GM23338 (cell line): ENCODE measurements at regions not wholly inside any gene's neighbourhood (a gene's known extent, or its start where the extent isn't known, plus 50 kb on each side); places are given as distances from the start of the nearest gene placed in this dataset.
A peak's percentile ranks its signal among the peaks of the same experiment; 100 is the strongest.

Experiments
- ATAC-seq: fragments of 200-7000 bp; cut with Tn5 transposase; 3 replicates; pipeline ENCODE4 v1.9.1; 2020
- DNase-seq: peaks from one replicate; pipeline ENCODE4 v3.0.0-alpha.2; 2015; ENCODE audit warnings: low spot score
- H2AFZ ChIP-seq: fragments of 200-600 bp; sonication (generic); 2 replicates; pipeline ENCODE4 v1.8.0; 2016; ENCODE audit warnings: antibody characterized with exemption, mild to moderate bottlenecking, moderate library complexity
- H3F3A ChIP-seq: fragments of 200-600 bp; sonication (generic); replicated peaks from 2 replicates; pipeline ENCODE4 v1.8.0; 2017; ENCODE audit warnings: antibody characterized with exemption, mixed run types, low read depth
- H3K27ac ChIP-seq: fragments of 200-600 bp; sonication (generic); 2 replicates; pipeline ENCODE4 v1.6.1; 2016; ENCODE audit warnings: low read depth
- H3K27me3 ChIP-seq: fragments of 200-600 bp; sonication (generic); 2 replicates; pipeline ENCODE4 v1.8.0; 2016; ENCODE audit warnings: mild to moderate bottlenecking, mixed run types, moderate library complexity; ENCODE audit not compliant: insufficient read depth
- H3K36me3 ChIP-seq: fragments of 200-600 bp; sonication (generic); 2 replicates; pipeline ENCODE4 v1.8.0; 2016; ENCODE audit warnings: mild to moderate bottlenecking; ENCODE audit not compliant: insufficient read depth
- H3K4me1 ChIP-seq: fragments of 200-600 bp; sonication (generic); 2 replicates; pipeline ENCODE4 v1.8.0; 2016; ENCODE audit warnings: mild to moderate bottlenecking, moderate library complexity; ENCODE audit not compliant: insufficient read depth
- H3K4me2 ChIP-seq: fragments of 200-600 bp; sonication (generic); 2 replicates; pipeline ENCODE4 v1.7.1; 2017; ENCODE audit warnings: mixed run types
- H3K4me3 ChIP-seq: fragments of 200-600 bp; sonication (generic); 2 replicates; pipeline ENCODE4 v1.6.1; 2016; ENCODE audit warnings: mixed run types
- H3K79me2 ChIP-seq: fragments of 200-600 bp; sonication (generic); replicated peaks from 2 replicates; pipeline ENCODE4 v1.8.0; 2017; ENCODE audit warnings: mild to moderate bottlenecking; ENCODE audit not compliant: insufficient read depth
- H3K9me2 ChIP-seq: fragments of 200-600 bp; sonication (generic); 2 replicates; pipeline ENCODE4 v1.8.0; 2017; ENCODE audit not compliant: insufficient read depth
- H4K20me1 ChIP-seq: fragments of 200-600 bp; sonication (generic); replicated peaks from 2 replicates; pipeline ENCODE4 v1.8.0; 2017; ENCODE audit warnings: mild to moderate bottlenecking; ENCODE audit not compliant: insufficient read depth
- H3K27ac Mint-ChIP-seq: 2 replicates; pipeline ENCODE4 v1.8.0; 2020; ENCODE audit warnings: inconsistent platforms, mild to moderate bottlenecking, moderate library complexity, mixed read lengths
- H3K27me3 Mint-ChIP-seq: 3 replicates; pipeline ENCODE4 v1.8.0; 2022; ENCODE audit warnings: low read depth, mild to moderate bottlenecking, moderate library complexity, mixed read lengths, inconsistent platforms; ENCODE audit not compliant: insufficient read depth, poor library complexity
- H3K36me3 Mint-ChIP-seq: 3 replicates; pipeline ENCODE4 v1.8.0; 2021; ENCODE audit warnings: low read depth, mild to moderate bottlenecking, inconsistent platforms, moderate library complexity, mixed read lengths
- H3K4me1 Mint-ChIP-seq: 3 replicates; pipeline ENCODE4 v1.8.0; 2020; ENCODE audit warnings: mild to moderate bottlenecking, inconsistent platforms, mixed read lengths
- H3K4me3 Mint-ChIP-seq: 3 replicates; pipeline ENCODE4 v1.8.0; 2021; ENCODE audit warnings: moderate library complexity, mild to moderate bottlenecking, inconsistent platforms, mixed read lengths
- H3K9me3 Mint-ChIP-seq: 3 replicates; pipeline ENCODE4 v1.8.0; 2020; ENCODE audit warnings: moderate library complexity, mild to moderate bottlenecking, inconsistent platforms, mixed read lengths
- CREB1 ChIP-seq: fragments of 250-450 bp; sonication (Bioruptor Pico); IDR thresholded peaks from 2 replicates; pipeline ENCODE4 v1.5.0; 2020; ENCODE audit warnings: low read depth, mild to moderate bottlenecking, moderate library complexity
- EZH2 ChIP-seq: fragments of 200-600 bp; sonication (generic); IDR thresholded peaks from one replicate; pipeline ENCODE4 v1.8.0; 2017; ENCODE audit warnings: antibody characterized with exemption, mild to moderate bottlenecking, low read depth; ENCODE audit not compliant: unreplicated experiment
- EZH2phosphoT487 ChIP-seq: fragments of 200-600 bp; sonication (generic); IDR thresholded peaks from one replicate; pipeline ENCODE4 v1.8.1; 2018; ENCODE audit warnings: antibody characterized with exemption; ENCODE audit not compliant: unreplicated experiment
- NANOG ChIP-seq: IDR thresholded peaks from 2 replicates; pipeline ENCODE4 v1.6.1; 2016; ENCODE audit warnings: antibody characterized with exemption, borderline replicate concordance
- POLR2AphosphoS5 ChIP-seq: IDR thresholded peaks from 2 replicates; pipeline ENCODE4 v1.6.1; 2016; ENCODE audit warnings: antibody characterized with exemption, low read depth
- ZNF114 ChIP-seq: fragments of 250-450 bp; sonication (Bioruptor Pico); IDR thresholded peaks from 2 replicates; pipeline ENCODE4 v1.5.0; 2020; ENCODE audit warnings: mild to moderate bottlenecking, moderate library complexity
- ZNF331 ChIP-seq: fragments of 250-450 bp; sonication (Bioruptor Pico); IDR thresholded peaks from 2 replicates; pipeline ENCODE4 v1.5.0; 2020; ENCODE audit warnings: low read depth, mild to moderate bottlenecking, moderate library complexity
- TF ChIP-seq, protein P1 (sequence below): IDR thresholded peaks from one replicate; pipeline ENCODE4 v1.6.1; 2018; ENCODE audit warnings: antibody characterized with exemption; ENCODE audit not compliant: unreplicated experiment
- TF ChIP-seq, protein P2 (sequence below): IDR thresholded peaks from 2 replicates; pipeline ENCODE4 v1.6.1; 2016; ENCODE audit warnings: antibody characterized with exemption

DNA sequence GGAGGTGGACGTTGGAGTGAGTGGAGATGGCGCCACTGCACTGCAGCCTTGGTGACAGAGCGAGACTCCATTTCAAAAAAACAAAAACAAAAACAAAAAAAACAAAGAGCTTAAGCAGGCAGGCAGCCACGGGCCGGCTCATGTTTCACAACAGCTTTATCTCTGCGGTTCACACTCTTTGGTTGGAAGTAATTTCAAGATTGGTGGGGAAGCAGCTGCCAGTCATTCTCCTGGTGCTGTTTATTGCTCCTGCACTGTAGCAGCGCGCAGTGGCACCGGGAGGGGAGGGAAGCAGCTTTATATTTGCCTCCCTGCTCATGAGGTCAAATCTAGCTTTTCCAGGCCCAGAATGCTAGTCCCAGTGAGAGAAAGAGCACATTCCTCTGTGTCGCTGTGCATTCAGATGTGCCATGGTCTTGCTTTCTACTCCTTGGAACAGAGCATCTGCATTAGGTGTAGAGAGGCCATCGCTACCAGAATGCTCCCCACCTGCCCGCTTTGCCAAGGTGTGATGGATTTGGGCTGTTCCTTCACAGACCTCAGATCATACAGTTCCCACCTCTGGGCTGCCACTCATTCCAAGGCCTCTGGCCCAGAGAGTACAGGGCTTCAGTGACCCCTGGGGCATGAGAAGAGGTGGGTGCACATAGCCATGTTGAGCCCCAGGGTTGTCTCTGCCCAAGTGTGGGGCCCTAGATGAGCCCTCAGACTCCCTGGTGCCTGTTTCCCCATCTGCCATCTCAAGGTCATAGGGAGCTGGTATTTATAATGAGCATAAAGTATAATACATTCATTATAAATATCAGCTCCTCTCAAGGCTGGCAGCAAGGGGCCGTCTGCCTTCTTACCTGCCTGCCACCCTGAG is 270.4 kb downstream of the MED10 start (continued):
- TF ChIP-seq, protein P1, sequence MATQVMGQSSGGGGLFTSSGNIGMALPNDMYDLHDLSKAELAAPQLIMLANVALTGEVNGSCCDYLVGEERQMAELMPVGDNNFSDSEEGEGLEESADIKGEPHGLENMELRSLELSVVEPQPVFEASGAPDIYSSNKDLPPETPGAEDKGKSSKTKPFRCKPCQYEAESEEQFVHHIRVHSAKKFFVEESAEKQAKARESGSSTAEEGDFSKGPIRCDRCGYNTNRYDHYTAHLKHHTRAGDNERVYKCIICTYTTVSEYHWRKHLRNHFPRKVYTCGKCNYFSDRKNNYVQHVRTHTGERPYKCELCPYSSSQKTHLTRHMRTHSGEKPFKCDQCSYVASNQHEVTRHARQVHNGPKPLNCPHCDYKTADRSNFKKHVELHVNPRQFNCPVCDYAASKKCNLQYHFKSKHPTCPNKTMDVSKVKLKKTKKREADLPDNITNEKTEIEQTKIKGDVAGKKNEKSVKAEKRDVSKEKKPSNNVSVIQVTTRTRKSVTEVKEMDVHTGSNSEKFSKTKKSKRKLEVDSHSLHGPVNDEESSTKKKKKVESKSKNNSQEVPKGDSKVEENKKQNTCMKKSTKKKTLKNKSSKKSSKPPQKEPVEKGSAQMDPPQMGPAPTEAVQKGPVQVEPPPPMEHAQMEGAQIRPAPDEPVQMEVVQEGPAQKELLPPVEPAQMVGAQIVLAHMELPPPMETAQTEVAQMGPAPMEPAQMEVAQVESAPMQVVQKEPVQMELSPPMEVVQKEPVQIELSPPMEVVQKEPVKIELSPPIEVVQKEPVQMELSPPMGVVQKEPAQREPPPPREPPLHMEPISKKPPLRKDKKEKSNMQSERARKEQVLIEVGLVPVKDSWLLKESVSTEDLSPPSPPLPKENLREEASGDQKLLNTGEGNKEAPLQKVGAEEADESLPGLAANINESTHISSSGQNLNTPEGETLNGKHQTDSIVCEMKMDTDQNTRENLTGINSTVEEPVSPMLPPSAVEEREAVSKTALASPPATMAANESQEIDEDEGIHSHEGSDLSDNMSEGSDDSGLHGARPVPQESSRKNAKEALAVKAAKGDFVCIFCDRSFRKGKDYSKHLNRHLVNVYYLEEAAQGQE: no peak

DNA sequence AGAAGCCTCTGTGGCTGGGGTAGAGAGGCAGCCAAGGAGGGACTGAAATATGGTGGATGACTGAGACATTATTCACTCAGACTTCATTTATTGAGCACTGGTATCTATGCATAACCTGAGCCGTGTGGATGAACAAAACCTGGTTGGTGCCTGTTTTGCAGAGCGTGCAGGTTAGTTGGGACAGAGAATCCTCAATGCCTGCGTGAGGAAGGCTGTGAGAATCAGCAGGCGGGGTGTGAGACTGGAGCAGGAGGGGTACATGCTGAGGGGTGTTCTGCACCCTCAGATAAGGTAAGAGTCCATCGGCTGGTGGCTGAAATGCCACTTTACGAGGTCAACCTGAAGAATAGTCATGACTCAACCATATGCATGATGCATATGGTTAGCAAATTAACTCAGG is 271.6 kb downstream of the MED10 start:
- DNase-seq: no peak
- no peak for ATAC-seq

DNA sequence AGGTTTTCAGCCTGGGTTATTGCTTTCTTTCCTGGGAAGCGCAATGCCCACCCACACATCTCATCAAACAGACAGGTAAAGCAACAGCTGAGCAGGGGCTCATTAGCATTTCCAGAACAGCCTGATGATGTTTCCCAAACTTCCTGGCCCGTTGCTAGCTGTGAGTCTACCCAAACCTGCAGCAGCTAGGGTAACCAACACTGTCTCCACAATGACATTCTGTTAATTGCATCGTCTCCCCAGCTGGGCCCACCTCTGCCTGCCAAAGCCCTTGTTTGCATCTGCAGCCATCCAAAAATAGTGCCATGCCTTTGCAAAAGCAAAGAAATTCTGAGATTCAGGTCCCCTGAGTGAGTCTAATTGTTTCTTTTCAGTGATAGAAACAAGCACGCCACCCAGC is 273.0 kb downstream of the MED10 start:
- peaks cover 17% of the 10 kb centered on the region for H3K9me3 Mint-ChIP-seq
- H3K27ac ChIP-seq: no peak overlapping the region
- H3K4me1 ChIP-seq: no peaks in the 10 kb centered on the region
- H3K79me2 ChIP-seq: no peaks in the 10 kb centered on the region
- H2AFZ ChIP-seq: peak overlapping the region; percentile 56; the same call in 1 of the 2 replicates
- H3K36me3 ChIP-seq: no peaks in the 10 kb centered on the region
- no peak for TF ChIP-seq ZNF331 (CRISPR knock-in tag)
- H3K4me2 ChIP-seq: no peak overlapping the region
- H3K4me1 Mint-ChIP-seq: peaks cover 8% of the 10 kb centered on the region; the same call in 2 of the 3 replicates
- no peak overlapping the region; the same call in 1 of the 2 replicates for H3K27ac Mint-ChIP-seq
- H3K4me3 Mint-ChIP-seq: no peak overlapping the region
- H3K4me3 ChIP-seq: no peak overlapping the region
- H3K27me3 ChIP-seq: no peaks in the 10 kb centered on the region
- no peaks in the 10 kb centered on the region for H3F3A ChIP-seq
- no peak for ATAC-seq
- H3K9me2 ChIP-seq: no peaks in the 10 kb centered on the region
- no peak for DNase-seq
- H4K20me1 ChIP-seq: no peaks in the 10 kb centered on the region
- H3K27me3 Mint-ChIP-seq: peaks cover 5% of the 10 kb centered on the region
- 0 out of 3 replicates have a peak, but pooled peaks cover 3% of the 10 kb centered on the region for H3K36me3 Mint-ChIP-seq

More for the DNA sequence above, 271.6 kb downstream of the MED10 start:
- Histone ChIP-seq H3K4me3 (no peak overlapping the region), H3F3A (no peaks in the 10 kb centered on the region), H2AFZ (no peak overlapping the region), H3K9me2 (no peaks in the 10 kb centered on the region), H3K36me3 (no peaks in the 10 kb centered on the region), H3K4me2 (no peak overlapping the region), H3K27me3 (no peaks in the 10 kb centered on the region), H3K4me1 (no peaks in the 10 kb centered on the region), H3K27ac (no peak overlapping the region), H3K79me2 (no peaks in the 10 kb centered on the region), H4K20me1 (no peaks in the 10 kb centered on the region)
- peaks cover 6% of the 10 kb centered on the region for H3K27me3 Mint-ChIP-seq
- H3K4me1 Mint-ChIP-seq: peaks cover 8% of the 10 kb centered on the region; the same call in 2 of the 3 replicates
- H3K36me3 Mint-ChIP-seq: no peaks in the 10 kb centered on the region
- TF ChIP-seq ZNF331 (CRISPR knock-in tag) (no peak), EZH2 (no peak), EZH2phosphoT487 (no peak), ZNF114 (CRISPR knock-in tag) (no peak), POLR2AphosphoS5 (no peak), NANOG (no peak), CREB1 (CRISPR knock-in tag) (no peak)
- TF ChIP-seq, protein P2, sequence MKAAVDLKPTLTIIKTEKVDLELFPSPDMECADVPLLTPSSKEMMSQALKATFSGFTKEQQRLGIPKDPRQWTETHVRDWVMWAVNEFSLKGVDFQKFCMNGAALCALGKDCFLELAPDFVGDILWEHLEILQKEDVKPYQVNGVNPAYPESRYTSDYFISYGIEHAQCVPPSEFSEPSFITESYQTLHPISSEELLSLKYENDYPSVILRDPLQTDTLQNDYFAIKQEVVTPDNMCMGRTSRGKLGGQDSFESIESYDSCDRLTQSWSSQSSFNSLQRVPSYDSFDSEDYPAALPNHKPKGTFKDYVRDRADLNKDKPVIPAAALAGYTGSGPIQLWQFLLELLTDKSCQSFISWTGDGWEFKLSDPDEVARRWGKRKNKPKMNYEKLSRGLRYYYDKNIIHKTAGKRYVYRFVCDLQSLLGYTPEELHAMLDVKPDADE: no peak
- H3K27ac Mint-ChIP-seq: no peak overlapping the region
- H3K9me3 Mint-ChIP-seq: peaks cover 10% of the 10 kb centered on the region
- H3K4me3 Mint-ChIP-seq: no peak overlapping the region
